ENCODE measurements at regions not wholly inside any gene's neighbourhood (a gene's known extent, or its start where the extent isn't known, plus 50 kb on each side); places are given as distances from the start of the nearest gene placed in this dataset.

DNA sequence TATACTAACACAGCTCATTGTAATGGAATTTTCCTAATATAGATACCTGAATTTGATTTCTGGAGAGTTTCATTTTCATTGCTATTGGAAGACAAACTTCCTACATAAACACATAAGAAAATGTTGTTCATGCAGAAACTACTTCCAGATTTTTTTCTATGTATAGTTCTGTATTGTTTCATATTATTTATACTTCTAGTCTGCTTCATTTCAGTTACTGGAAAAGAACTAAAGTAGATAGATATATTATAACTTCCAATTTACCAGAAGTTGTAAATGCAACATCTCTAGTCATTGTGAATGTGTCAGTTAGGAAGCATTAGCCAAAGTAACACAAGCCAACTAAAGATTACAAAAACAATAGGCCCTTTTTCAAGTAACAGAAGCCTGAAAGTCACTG, 147.3 kb upstream of the ZNF385D start:
- no peaks in the 10 kb centered on the region for H3K9me2 ChIP-seq
- H4K20me1 ChIP-seq (ENCODE audit: insufficient read depth), result no peaks in the 10 kb centered on the region
- ChIA-PET CTCF (interaction anchor here (3.6 to 7.3 kb wide), 2 partner anchors 11 to 146 kb away, joined by 11 to 117 read pairs; partner anchors contain the start of gene ZNF385D), POLR2A (no interaction called here)
- H3K9ac ChIP-seq, result no peak overlapping the region
- no peak for TF ChIP-seq RCOR1 (IDR thresholded peaks at IDR 0.05; ENCODE audit: low read length)
- no peak for TF ChIP-seq EP300 (IDR thresholded peaks at IDR 0.05; ENCODE audit: borderline replicate concordance in 1 of 2, low read depth in 1 of 2, low read length in 1 of 2)
- TF ChIP-seq FOSL2 (IDR thresholded peaks at IDR 0.05; ENCODE audit: borderline replicate concordance, low read depth), result no peak
- TF ChIP-seq, protein P1, sequence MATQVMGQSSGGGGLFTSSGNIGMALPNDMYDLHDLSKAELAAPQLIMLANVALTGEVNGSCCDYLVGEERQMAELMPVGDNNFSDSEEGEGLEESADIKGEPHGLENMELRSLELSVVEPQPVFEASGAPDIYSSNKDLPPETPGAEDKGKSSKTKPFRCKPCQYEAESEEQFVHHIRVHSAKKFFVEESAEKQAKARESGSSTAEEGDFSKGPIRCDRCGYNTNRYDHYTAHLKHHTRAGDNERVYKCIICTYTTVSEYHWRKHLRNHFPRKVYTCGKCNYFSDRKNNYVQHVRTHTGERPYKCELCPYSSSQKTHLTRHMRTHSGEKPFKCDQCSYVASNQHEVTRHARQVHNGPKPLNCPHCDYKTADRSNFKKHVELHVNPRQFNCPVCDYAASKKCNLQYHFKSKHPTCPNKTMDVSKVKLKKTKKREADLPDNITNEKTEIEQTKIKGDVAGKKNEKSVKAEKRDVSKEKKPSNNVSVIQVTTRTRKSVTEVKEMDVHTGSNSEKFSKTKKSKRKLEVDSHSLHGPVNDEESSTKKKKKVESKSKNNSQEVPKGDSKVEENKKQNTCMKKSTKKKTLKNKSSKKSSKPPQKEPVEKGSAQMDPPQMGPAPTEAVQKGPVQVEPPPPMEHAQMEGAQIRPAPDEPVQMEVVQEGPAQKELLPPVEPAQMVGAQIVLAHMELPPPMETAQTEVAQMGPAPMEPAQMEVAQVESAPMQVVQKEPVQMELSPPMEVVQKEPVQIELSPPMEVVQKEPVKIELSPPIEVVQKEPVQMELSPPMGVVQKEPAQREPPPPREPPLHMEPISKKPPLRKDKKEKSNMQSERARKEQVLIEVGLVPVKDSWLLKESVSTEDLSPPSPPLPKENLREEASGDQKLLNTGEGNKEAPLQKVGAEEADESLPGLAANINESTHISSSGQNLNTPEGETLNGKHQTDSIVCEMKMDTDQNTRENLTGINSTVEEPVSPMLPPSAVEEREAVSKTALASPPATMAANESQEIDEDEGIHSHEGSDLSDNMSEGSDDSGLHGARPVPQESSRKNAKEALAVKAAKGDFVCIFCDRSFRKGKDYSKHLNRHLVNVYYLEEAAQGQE (IDR thresholded peaks at IDR 0.05; ENCODE audit: low read depth, low read length), result no peak
- no peak for TF ChIP-seq SIN3A (IDR thresholded peaks at IDR 0.05; ENCODE audit: borderline replicate concordance, low read depth, low read length)
- TF ChIP-seq RAD21 (IDR thresholded peaks at IDR 0.05; ENCODE audit: low read length), result no peak
- no peak for TF ChIP-seq RFX5 (IDR thresholded peaks at IDR 0.05; ENCODE audit: low read length)
- no peak for TF ChIP-seq SMC3 (IDR thresholded peaks at IDR 0.05; ENCODE audit: low read depth, low read length)
- no peak for TF ChIP-seq GATA2 (CRISPR knock-in tag; IDR thresholded peaks at IDR 0.05)
- TF ChIP-seq TCF12 (IDR thresholded peaks at IDR 0.05), result no peak
- TF ChIP-seq, protein P2, sequence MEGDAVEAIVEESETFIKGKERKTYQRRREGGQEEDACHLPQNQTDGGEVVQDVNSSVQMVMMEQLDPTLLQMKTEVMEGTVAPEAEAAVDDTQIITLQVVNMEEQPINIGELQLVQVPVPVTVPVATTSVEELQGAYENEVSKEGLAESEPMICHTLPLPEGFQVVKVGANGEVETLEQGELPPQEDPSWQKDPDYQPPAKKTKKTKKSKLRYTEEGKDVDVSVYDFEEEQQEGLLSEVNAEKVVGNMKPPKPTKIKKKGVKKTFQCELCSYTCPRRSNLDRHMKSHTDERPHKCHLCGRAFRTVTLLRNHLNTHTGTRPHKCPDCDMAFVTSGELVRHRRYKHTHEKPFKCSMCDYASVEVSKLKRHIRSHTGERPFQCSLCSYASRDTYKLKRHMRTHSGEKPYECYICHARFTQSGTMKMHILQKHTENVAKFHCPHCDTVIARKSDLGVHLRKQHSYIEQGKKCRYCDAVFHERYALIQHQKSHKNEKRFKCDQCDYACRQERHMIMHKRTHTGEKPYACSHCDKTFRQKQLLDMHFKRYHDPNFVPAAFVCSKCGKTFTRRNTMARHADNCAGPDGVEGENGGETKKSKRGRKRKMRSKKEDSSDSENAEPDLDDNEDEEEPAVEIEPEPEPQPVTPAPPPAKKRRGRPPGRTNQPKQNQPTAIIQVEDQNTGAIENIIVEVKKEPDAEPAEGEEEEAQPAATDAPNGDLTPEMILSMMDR (IDR thresholded peaks at IDR 0.05), result no peak
- TF ChIP-seq ELF1 (IDR thresholded peaks at IDR 0.05), result no peak
- TF ChIP-seq, protein P3, sequence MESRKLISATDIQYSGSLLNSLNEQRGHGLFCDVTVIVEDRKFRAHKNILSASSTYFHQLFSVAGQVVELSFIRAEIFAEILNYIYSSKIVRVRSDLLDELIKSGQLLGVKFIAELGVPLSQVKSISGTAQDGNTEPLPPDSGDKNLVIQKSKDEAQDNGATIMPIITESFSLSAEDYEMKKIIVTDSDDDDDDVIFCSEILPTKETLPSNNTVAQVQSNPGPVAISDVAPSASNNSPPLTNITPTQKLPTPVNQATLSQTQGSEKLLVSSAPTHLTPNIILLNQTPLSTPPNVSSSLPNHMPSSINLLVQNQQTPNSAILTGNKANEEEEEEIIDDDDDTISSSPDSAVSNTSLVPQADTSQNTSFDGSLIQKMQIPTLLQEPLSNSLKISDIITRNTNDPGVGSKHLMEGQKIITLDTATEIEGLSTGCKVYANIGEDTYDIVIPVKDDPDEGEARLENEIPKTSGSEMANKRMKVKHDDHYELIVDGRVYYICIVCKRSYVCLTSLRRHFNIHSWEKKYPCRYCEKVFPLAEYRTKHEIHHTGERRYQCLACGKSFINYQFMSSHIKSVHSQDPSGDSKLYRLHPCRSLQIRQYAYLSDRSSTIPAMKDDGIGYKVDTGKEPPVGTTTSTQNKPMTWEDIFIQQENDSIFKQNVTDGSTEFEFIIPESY (IDR thresholded peaks at IDR 0.05; ENCODE audit: borderline replicate concordance, low read depth), result no peak
- TF ChIP-seq, protein P4, sequence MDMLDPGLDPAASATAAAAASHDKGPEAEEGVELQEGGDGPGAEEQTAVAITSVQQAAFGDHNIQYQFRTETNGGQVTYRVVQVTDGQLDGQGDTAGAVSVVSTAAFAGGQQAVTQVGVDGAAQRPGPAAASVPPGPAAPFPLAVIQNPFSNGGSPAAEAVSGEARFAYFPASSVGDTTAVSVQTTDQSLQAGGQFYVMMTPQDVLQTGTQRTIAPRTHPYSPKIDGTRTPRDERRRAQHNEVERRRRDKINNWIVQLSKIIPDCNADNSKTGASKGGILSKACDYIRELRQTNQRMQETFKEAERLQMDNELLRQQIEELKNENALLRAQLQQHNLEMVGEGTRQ (IDR thresholded peaks at IDR 0.05; ENCODE audit: borderline replicate concordance, low read depth, low read length), result no peak
- TF ChIP-seq FOXM1 (IDR thresholded peaks at IDR 0.05; ENCODE audit: low read depth), result no peak
- TF ChIP-seq CHD2 (IDR thresholded peaks at IDR 0.05; ENCODE audit: low read length, partially characterized antibody), result no peak
- no peak for TF ChIP-seq JUND (IDR thresholded peaks at IDR 0.05)
- DNase-seq, result no peak
- no peak overlapping the region for H3K4me3 ChIP-seq (ENCODE audit: low read depth in 2 of 2, low read length in 1 of 2)
- no peaks in the 10 kb centered on the region for H3K79me2 ChIP-seq (ENCODE audit: insufficient read depth)
- H3K4me2 ChIP-seq, result no peak overlapping the region
- H3K27me3 ChIP-seq (ENCODE audit: insufficient read depth), result no peaks in the 10 kb centered on the region
- H2AFZ ChIP-seq (ENCODE audit: low read depth), result no peak overlapping the region
- no peak overlapping the region for H3K27ac ChIP-seq (ENCODE audit: low read depth in 2 of 2, low read length in 1 of 2)
- H3F3A ChIP-seq (replicated peaks; ENCODE audit: insufficient read depth), result peaks cover 6% of the 10 kb centered on the region
- peaks cover 0 to 5% of the 10 kb centered on the region in 2 experiments; a peak in 2 of 4 replicates for H3K4me1 ChIP-seq (ENCODE audit: control insufficient read depth in 1 of 2, insufficient read depth in 2 of 2, low read depth in 1 of 2, low read length in 1 of 2)
- H3K9me3 ChIP-seq, result no peaks in the 10 kb centered on the region
- H3K36me3 ChIP-seq (replicated peaks in 1 of 2; ENCODE audit: control insufficient read depth in 1 of 2, insufficient read depth in 2 of 2, low read length in 1 of 2), result no peaks in the 10 kb centered on the region

All from SK-N-SH (cell line).